Upper lobe of left lung (tissue), 6 donors: ENCODE measurements at regions not wholly inside any gene's neighbourhood (a gene's known extent, or its start where the extent isn't known, plus 50 kb on each side); places are given as distances from the start of the nearest gene placed in this dataset.

Experiments used
- ATAC-seq, 2 donors: fragments of 200-7000 bp; cut with Tn5 transposase; one replicate each; pipeline ENCODE4 v1.9.1; 2022; ENCODE audit warnings: mild to moderate bottlenecking in 2 of 2, moderate library complexity in 2 of 2; ENCODE audit not compliant: low FRiP score in 2 of 2
- DNase-seq, 2 donors: peaks; one replicate each; pipeline ENCODE4 v3.0.0-alpha.2; 2019 to 2020
- H3K27ac ChIP-seq, 4 donors: fragments of 200-600 bp; sonication (generic); one replicate each; pipeline ENCODE4 v1.5.1; 2016 to 2019
- H3K27me3 ChIP-seq, 4 donors: fragments of 200-600 bp; sonication (generic); one replicate each; pipeline ENCODE4 v1.5.1; 2017 to 2019
- H3K36me3 ChIP-seq, 4 donors: fragments of 200-600 bp; sonication (generic); one replicate each; pipeline ENCODE4 v1.5.1; 2016 to 2019
- H3K4me1 ChIP-seq, 4 donors: fragments of 200-600 bp; sonication (generic); one replicate each; pipeline ENCODE4 v1.5.1; 2018 to 2019
- H3K4me3 ChIP-seq, 4 donors: fragments of 200-600 bp; sonication (generic); one replicate each; pipeline ENCODE4 v1.5.1; 2017 to 2019; ENCODE audit warnings: mild to moderate bottlenecking in 2 of 4, moderate library complexity in 1 of 4
- H3K9me3 ChIP-seq, 4 donors: fragments of 200-600 bp; sonication (generic); one replicate each; pipeline ENCODE4 v1.5.1; 2018 to 2019
- EP300 ChIP-seq, 4 donors: sonication (generic); formaldehyde crosslinking; IDR thresholded peaks; one replicate each; pipeline ENCODE4 v1.5.1; 2017; ENCODE audit warnings: antibody characterized with exemption in 4 of 4, control low read depth in 2 of 4
- POLR2A ChIP-seq, 4 donors: fragments of 450-650 bp; IDR thresholded peaks; one replicate each; pipeline ENCODE4 v1.5.1; 2016 to 2017; ENCODE audit warnings: antibody characterized with exemption in 4 of 4, mild to moderate bottlenecking in 2 of 4
- POLR2AphosphoS5 ChIP-seq, 2 donors: sonication (generic); formaldehyde crosslinking; IDR thresholded peaks; one replicate each; pipeline ENCODE4 v1.5.1; 2017; ENCODE audit warnings: antibody characterized with exemption in 2 of 2
- WGBS, 2 donors: methylation state at CpG; one replicate each; pipeline ENCODE4 v1.1.5; 2017 to 2018; 5-methylcytosine and 5-hydroxymethylcytosine counted together
- TF ChIP-seq, protein P1 (sequence below), 6 experiments: fragments of 450-650 bp in 4 of 6; fragments of 200-600 bp in 2 of 6; sonication (generic) in 2 of 6; IDR thresholded peaks; one replicate each; pipeline ENCODE4 v1.5.1; 2016 to 2019; ENCODE audit warnings: antibody characterized with exemption in 6 of 6
- donor health status: DM: no; HTN: no; CAD: no; lungs with moderate emphysema.
- donor health status: DM: no; HTN: yes; CAD: no; lungs with severe emphysema.

- H3K27me3 ChIP-seq = no peaks in the 10 kb centered on the region
- no peaks in the 10 kb centered on the region for H3K9me3 ChIP-seq
- H3K27ac ChIP-seq = no peak overlapping the region
- TF ChIP-seq POLR2A (IDR thresholded peaks at IDR 0.05) (no peak), POLR2AphosphoS5 (IDR thresholded peaks at IDR 0.05) (no peak), EP300 (IDR thresholded peaks at IDR 0.05) (no peak)
- TF ChIP-seq, protein P1, sequence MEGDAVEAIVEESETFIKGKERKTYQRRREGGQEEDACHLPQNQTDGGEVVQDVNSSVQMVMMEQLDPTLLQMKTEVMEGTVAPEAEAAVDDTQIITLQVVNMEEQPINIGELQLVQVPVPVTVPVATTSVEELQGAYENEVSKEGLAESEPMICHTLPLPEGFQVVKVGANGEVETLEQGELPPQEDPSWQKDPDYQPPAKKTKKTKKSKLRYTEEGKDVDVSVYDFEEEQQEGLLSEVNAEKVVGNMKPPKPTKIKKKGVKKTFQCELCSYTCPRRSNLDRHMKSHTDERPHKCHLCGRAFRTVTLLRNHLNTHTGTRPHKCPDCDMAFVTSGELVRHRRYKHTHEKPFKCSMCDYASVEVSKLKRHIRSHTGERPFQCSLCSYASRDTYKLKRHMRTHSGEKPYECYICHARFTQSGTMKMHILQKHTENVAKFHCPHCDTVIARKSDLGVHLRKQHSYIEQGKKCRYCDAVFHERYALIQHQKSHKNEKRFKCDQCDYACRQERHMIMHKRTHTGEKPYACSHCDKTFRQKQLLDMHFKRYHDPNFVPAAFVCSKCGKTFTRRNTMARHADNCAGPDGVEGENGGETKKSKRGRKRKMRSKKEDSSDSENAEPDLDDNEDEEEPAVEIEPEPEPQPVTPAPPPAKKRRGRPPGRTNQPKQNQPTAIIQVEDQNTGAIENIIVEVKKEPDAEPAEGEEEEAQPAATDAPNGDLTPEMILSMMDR (IDR thresholded peaks at IDR 0.05) = no peak
- no peaks in the 10 kb centered on the region for H3K36me3 ChIP-seq
- H3K4me1 ChIP-seq = no peaks in the 10 kb centered on the region
- DNase-seq (no peak), ATAC-seq (no peak)
- no peak overlapping the region for H3K4me3 ChIP-seq
These were observed 523.0 kb downstream of the ANKRD7 start for GRCh38 chr7:118747473-118747872.

DNA sequence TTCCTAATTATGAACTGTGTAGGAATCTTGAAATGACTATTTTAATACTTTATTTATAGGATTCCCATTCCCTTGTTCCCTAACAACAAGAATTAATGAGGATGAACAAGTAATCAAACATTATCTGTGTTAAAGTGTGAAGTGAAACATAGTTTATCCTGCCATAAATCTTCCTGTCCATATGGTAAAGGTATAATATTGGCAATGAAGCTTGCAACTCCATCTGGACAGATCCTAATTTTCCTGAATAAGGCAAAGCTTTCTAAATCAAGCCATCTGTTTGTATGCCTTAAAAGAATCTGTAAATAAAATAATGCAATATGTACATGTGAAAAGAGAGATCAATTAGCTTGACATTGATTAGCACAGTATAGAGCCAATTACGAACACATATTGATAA is 529.0 kb downstream of the ANKRD7 start:
- Histone ChIP-seq H3K27me3 (no peaks in the 10 kb centered on the region), H3K36me3 (no peaks in the 10 kb centered on the region), H3K4me1 (no peaks in the 10 kb centered on the region), H3K4me3 (no peak overlapping the region), H3K27ac (no peak overlapping the region), H3K9me3 (no peaks in the 10 kb centered on the region)
- DNase-seq = no peak
- WGBS, 2 donors = 87 to 90% methylated on average over 1 of the region's 1 CpG
- TF ChIP-seq, protein P1 (IDR thresholded peaks at IDR 0.05) = no peak
- TF ChIP-seq POLR2AphosphoS5 (IDR thresholded peaks at IDR 0.05) (no peak), POLR2A (IDR thresholded peaks at IDR 0.05) (no peak), EP300 (IDR thresholded peaks at IDR 0.05) (no peak)
- ATAC-seq = no peak

- Histone ChIP-seq H3K9me3 (no peaks in the 10 kb centered on the region), H3K27me3 (no peaks in the 10 kb centered on the region), H3K36me3 (no peaks in the 10 kb centered on the region), H3K4me3 (no peak overlapping the region), H3K4me1 (no peaks in the 10 kb centered on the region), H3K27ac (no peak overlapping the region)
- TF ChIP-seq EP300 (IDR thresholded peaks at IDR 0.05) (no peak), POLR2AphosphoS5 (IDR thresholded peaks at IDR 0.05) (no peak), POLR2A (IDR thresholded peaks at IDR 0.05) (no peak)
- TF ChIP-seq, protein P1 (IDR thresholded peaks at IDR 0.05) = no peak
- 67 to 75% methylated on average over 3 of the region's 3 CpGs for WGBS, 2 donors
- no peak for DNase-seq
- ATAC-seq = no peak
These were observed 530.1 kb downstream of the ANKRD7 start for GRCh38 chr7:118754608-118755007.

DNA sequence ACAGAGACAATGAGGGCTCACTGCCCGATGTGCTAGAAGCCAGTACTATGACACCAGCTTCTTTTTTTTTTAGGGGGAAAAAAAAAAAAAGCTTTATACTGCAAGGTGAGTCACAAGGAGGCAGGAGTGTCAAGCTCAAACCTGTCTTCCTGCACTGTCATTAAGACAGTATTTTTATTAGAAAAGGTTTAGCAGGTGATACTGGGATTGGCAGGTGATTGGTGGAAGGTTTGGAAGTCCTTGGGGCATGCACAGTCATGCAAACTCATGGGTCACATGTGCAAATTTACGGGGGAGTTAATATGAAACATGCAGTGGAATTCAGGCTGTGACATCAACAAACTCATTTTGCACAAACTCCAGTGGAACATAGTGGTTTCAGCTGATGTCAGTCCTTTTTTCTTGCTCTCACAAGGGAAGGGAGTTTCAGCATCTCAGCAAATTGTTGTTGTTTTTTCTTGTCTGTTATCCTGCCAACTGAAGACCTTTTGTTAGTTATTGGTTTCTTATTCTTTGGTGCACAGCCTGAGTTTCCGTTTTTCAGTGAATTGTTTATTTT is 530.6 kb downstream of the ANKRD7 start:
- Histone ChIP-seq H3K27me3 (no peaks in the 10 kb centered on the region), H3K4me3 (no peak overlapping the region), H3K27ac (no peak overlapping the region), H3K36me3 (no peaks in the 10 kb centered on the region), H3K9me3 (no peaks in the 10 kb centered on the region), H3K4me1 (no peaks in the 10 kb centered on the region)
- no peak for DNase-seq
- TF ChIP-seq POLR2AphosphoS5 (IDR thresholded peaks at IDR 0.05) (no peak), POLR2A (IDR thresholded peaks at IDR 0.05) (no peak), EP300 (IDR thresholded peaks at IDR 0.05) (no peak)
- TF ChIP-seq, protein P1 (IDR thresholded peaks at IDR 0.05) = no peak
- ATAC-seq = no peak
- WGBS, 2 donors = 62 to 73% methylated on average over 3 of the region's 3 CpGs

DNA sequence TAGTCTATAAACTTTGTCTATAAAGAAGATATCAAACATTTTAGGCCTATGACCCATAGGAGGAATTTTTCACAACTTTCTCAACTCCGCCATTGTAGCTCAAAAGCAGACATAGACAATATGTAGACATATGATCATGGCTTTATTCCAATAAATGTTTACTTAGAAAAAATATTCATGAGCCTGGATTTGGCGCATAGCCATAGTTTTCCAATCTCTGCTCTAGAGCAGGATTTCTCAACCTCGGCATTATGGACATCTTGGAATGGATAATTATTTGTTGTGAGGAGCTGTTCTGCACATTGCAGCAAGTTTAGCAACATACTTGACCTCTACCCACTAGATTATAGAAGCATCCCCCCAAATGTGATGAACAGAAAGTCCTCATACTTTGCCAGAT is 532.6 kb downstream of the ANKRD7 start:
- 84 to 88% methylated on average over 3 of the region's 3 CpGs for WGBS, 2 donors
- H3K36me3 ChIP-seq = no peaks in the 10 kb centered on the region

More for the DNA sequence above, 532.6 kb downstream of the ANKRD7 start:
- ATAC-seq (no peak), DNase-seq (no peak)
- Histone ChIP-seq H3K9me3 (peaks cover 0 to 2% (median 0%) of the 10 kb centered on the region in 4 donors), H3K4me3 (no peak overlapping the region), H3K27me3 (no peaks in the 10 kb centered on the region), H3K27ac (no peak overlapping the region), H3K4me1 (no peaks in the 10 kb centered on the region)
- TF ChIP-seq POLR2AphosphoS5 (IDR thresholded peaks at IDR 0.05) (no peak), EP300 (IDR thresholded peaks at IDR 0.05) (no peak), POLR2A (IDR thresholded peaks at IDR 0.05) (no peak)
- TF ChIP-seq, protein P1 (IDR thresholded peaks at IDR 0.05) = no peak
